ENCODE measurements at regions not wholly inside any gene's neighbourhood (a gene's known extent, or its start where the extent isn't known, plus 50 kb on each side); places are given as distances from the start of the nearest gene placed in this dataset.

GRCh38 chr16:50428742-50429141 is 60.0 kb upstream of the BRD7 start:
- Histone ChIP-seq H3K27me3 (ENCODE audit: control insufficient read depth in 1 of 2, insufficient read depth in 2 of 2, low read length in 2 of 2) (no peaks in the 10 kb centered on the region), H3K9ac (ENCODE audit: low read length) (no peak overlapping the region), H3K4me1 (ENCODE audit: insufficient read depth, low read length) (no peaks in the 10 kb centered on the region), H3K27ac (ENCODE audit: low read depth, low read length) (no peak overlapping the region), H3K9me3 (ENCODE audit: low read length) (no peaks in the 10 kb centered on the region), H3K4me3 (ENCODE audit: low read depth in 1 of 2, low read length in 2 of 2) (no peak overlapping the region), H3K36me3 (ENCODE audit: insufficient read depth, low read length) (no peaks in the 10 kb centered on the region)

DNA sequence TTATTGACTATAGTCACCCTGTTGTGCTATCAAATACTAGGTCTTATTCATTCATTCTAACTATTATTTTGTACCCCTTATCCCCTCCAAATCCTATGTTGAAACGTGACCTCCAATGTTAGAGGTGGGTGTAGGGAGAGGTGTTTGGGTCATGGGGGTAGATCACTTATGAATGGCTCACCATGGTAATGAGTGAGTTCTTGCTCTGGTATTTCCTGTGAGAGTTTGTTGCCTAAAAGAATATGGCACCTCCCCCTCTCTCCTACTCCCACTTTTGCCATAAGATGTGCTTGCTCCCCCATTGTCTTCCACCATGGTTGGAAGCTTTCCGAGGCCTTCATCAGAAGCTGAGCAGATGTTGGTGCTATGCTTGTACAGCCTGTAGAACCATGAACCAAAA is 59.3 kb upstream of the BRD7 start:
- Histone ChIP-seq H3K9me3 (ENCODE audit: low read length) (no peaks in the 10 kb centered on the region), H3K27me3 (ENCODE audit: control insufficient read depth in 1 of 2, insufficient read depth in 2 of 2, low read length in 2 of 2) (no peaks in the 10 kb centered on the region), H3K27ac (ENCODE audit: low read depth, low read length) (no peak overlapping the region)

GRCh38 chr16:50427107-50427506 is 58.3 kb upstream of the BRD7 start:
- no peak overlapping the region for H3K27ac ChIP-seq (ENCODE audit: low read depth, low read length)
- H3K36me3 ChIP-seq (ENCODE audit: insufficient read depth, low read length): no peaks in the 10 kb centered on the region
- H3K4me1 ChIP-seq (ENCODE audit: insufficient read depth, low read length): no peaks in the 10 kb centered on the region
- H3K4me3 ChIP-seq (ENCODE audit: low read depth in 1 of 2, low read length in 2 of 2): no peak overlapping the region
- no peaks in the 10 kb centered on the region for H3K9me3 ChIP-seq (ENCODE audit: low read length)
- no peak overlapping the region for H3K9ac ChIP-seq (ENCODE audit: low read length)
- no peaks in the 10 kb centered on the region for H3K27me3 ChIP-seq (ENCODE audit: control insufficient read depth in 1 of 2, insufficient read depth in 2 of 2, low read length in 2 of 2)

More for the DNA sequence above, 59.3 kb upstream of the BRD7 start:
- Histone ChIP-seq H3K36me3 (ENCODE audit: insufficient read depth, low read length) (no peaks in the 10 kb centered on the region), H3K4me3 (ENCODE audit: low read depth in 1 of 2, low read length in 2 of 2) (no peak overlapping the region), H3K4me1 (ENCODE audit: insufficient read depth, low read length) (no peaks in the 10 kb centered on the region), H3K9ac (ENCODE audit: low read length) (no peak overlapping the region)

DNA sequence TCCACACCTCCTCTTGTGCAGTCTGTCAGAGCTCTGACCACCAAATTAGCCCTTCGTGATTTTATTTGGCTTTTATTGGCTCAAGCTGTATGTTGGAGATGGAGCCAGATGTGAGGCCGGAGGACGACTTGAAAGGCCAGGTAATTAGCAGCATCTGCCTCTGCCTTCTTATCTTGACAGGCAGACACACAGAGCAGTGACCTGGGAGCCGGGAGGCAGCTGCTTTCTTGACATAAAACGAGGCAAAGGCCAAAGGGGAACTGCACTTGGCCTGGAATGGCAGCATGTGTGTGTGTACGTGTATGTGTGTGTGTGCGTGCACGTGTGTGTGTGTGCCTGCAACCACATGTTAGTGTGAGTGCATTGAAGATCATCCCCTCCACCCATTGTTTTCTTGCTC is 56.9 kb upstream of the BRD7 start:
- no peak overlapping the region for H3K27ac ChIP-seq (ENCODE audit: low read depth, low read length)
- no peak overlapping the region for H3K9ac ChIP-seq (ENCODE audit: low read length)
- no peaks in the 10 kb centered on the region for H3K4me1 ChIP-seq (ENCODE audit: insufficient read depth, low read length)
- no peaks in the 10 kb centered on the region for H3K27me3 ChIP-seq (ENCODE audit: control insufficient read depth in 1 of 2, insufficient read depth in 2 of 2, low read length in 2 of 2)
- no peaks in the 10 kb centered on the region for H3K36me3 ChIP-seq (ENCODE audit: insufficient read depth, low read length)
- no peak overlapping the region for H3K4me3 ChIP-seq (ENCODE audit: low read depth in 1 of 2, low read length in 2 of 2)
- H3K9me3 ChIP-seq (ENCODE audit: low read length): no peaks in the 10 kb centered on the region

DNA sequence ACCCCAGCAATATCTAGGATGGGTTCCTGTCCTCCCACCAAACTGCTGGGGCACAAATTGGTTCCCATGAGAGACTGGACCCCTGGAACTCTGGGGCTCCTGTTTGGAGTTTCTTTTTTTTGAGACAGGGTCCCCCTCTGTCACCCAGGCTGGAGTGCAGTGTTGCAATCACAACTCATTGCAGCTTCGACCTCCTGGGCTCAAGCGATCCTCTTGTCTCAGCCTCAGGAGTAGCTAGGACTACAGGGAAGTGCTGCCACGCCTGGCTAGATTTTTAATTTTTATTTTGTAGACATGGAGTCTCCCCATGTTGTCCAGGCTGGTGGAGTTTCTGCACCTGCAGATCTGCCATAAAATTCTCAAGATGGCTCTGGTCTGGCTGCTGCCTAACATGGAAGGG is 56.3 kb upstream of the BRD7 start:
- Histone ChIP-seq H3K27me3 (ENCODE audit: control insufficient read depth in 1 of 2, insufficient read depth in 2 of 2, low read length in 2 of 2) (no peaks in the 10 kb centered on the region), H3K4me3 (ENCODE audit: low read depth in 1 of 2, low read length in 2 of 2) (no peak overlapping the region), H3K9me3 (ENCODE audit: low read length) (peaks cover 3% of the 10 kb centered on the region), H3K9ac (ENCODE audit: low read length) (no peak overlapping the region), H3K4me1 (ENCODE audit: insufficient read depth, low read length) (no peaks in the 10 kb centered on the region), H3K36me3 (ENCODE audit: insufficient read depth, low read length) (no peaks in the 10 kb centered on the region), H3K27ac (ENCODE audit: low read depth, low read length) (no peak overlapping the region)

DNA sequence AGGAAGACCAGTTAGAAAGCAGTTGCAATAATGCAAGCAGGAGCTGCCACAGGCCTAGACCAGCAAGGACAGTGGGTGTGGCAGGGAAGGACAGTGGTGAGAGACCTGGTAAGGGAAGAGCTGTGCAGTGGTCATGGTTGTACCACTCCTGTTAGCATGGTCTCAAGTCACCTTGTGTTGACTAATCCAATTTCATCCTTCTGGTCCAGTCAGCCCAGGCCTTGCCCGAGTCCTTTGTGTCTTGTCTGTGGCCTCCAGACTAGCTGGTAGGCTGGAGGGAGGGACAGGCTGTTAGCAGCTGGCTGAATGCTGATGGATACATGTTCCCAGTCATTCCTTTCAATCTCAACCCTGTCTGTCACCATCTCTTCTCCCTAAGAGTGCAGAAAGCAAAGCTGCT is 54.1 kb upstream of the BRD7 start:
- Histone ChIP-seq H3K4me3 (ENCODE audit: low read depth in 1 of 2, low read length in 2 of 2) (no peak overlapping the region), H3K9ac (ENCODE audit: low read length) (no peak overlapping the region), H3K27ac (ENCODE audit: low read depth, low read length) (no peak overlapping the region), H3K27me3 (ENCODE audit: control insufficient read depth in 1 of 2, insufficient read depth in 2 of 2, low read length in 2 of 2) (no peaks in the 10 kb centered on the region), H3K36me3 (ENCODE audit: insufficient read depth, low read length) (no peaks in the 10 kb centered on the region), H3K4me1 (ENCODE audit: insufficient read depth, low read length) (no peaks in the 10 kb centered on the region), H3K9me3 (ENCODE audit: low read length) (peaks cover 13% of the 10 kb centered on the region)

GRCh38 chr16:50419116-50419515 is 50.3 kb upstream of the BRD7 start:
- H3K4me1 ChIP-seq (ENCODE audit: insufficient read depth, low read length): no peaks in the 10 kb centered on the region
- no peak overlapping the region for H3K4me3 ChIP-seq (ENCODE audit: low read depth in 1 of 2, low read length in 2 of 2)
- no peaks in the 10 kb centered on the region for H3K36me3 ChIP-seq (ENCODE audit: insufficient read depth, low read length)
- no peak overlapping the region for H3K9ac ChIP-seq (ENCODE audit: low read length)
- H3K27me3 ChIP-seq (ENCODE audit: control insufficient read depth in 1 of 2, insufficient read depth in 2 of 2, low read length in 2 of 2): no peaks in the 10 kb centered on the region
- no peak overlapping the region for H3K27ac ChIP-seq (ENCODE audit: low read depth, low read length)
- peaks cover 13% of the 10 kb centered on the region for H3K9me3 ChIP-seq (ENCODE audit: low read length)
